MM.1S (cell line): ENCODE measurements at regions not wholly inside any gene's neighbourhood (a gene's known extent, or its start where the extent isn't known, plus 50 kb on each side); places are given as distances from the start of the nearest gene placed in this dataset.

ENCODE experiments used
- EZH2 ChIP-seq: fragments of 300-600 bp; sonication (generic); optimal IDR thresholded peaks from 2 replicates; pipeline ENCODE3; 2017; ENCODE audit warnings: low read depth, mild to moderate bottlenecking, antibody characterized with exemption, low read length, mixed read lengths
- EZH2phosphoT487 ChIP-seq: fragments of 300-600 bp; sonication (generic); IDR thresholded peaks from 2 replicates; pipeline ENCODE4 v1.6.1; 2018; ENCODE audit warnings: antibody characterized with exemption, low read length
- TF ChIP-seq, protein P1 (sequence below): fragments of 300-600 bp; sonication (generic); IDR thresholded peaks from 2 replicates; pipeline ENCODE4 v1.5.1; 2016; ENCODE audit warnings: antibody characterized with exemption, low read length, mixed read lengths

DNA sequence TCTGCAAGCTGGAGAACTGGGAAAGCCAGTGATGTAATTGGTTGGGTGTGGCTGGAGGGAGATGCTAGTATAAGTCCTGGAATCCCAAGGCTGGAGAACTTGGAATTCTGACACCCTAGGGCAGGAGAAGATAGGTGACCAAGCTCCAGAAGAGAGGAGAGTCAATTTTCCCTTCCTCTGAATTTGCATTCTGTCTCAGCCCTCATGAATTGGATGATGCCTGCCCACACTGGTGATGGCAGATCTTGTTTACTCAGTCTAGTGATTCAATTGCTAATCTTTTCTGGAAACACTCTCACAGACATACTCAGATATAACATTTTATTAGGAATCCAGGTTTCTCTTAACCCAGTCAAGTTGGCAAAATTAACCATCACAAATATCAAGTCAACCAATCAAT, 287.2 kb downstream of the RDH14 start:
- TF ChIP-seq EZH2 (no peak), EZH2phosphoT487 (no peak)
- TF ChIP-seq, protein P1, sequence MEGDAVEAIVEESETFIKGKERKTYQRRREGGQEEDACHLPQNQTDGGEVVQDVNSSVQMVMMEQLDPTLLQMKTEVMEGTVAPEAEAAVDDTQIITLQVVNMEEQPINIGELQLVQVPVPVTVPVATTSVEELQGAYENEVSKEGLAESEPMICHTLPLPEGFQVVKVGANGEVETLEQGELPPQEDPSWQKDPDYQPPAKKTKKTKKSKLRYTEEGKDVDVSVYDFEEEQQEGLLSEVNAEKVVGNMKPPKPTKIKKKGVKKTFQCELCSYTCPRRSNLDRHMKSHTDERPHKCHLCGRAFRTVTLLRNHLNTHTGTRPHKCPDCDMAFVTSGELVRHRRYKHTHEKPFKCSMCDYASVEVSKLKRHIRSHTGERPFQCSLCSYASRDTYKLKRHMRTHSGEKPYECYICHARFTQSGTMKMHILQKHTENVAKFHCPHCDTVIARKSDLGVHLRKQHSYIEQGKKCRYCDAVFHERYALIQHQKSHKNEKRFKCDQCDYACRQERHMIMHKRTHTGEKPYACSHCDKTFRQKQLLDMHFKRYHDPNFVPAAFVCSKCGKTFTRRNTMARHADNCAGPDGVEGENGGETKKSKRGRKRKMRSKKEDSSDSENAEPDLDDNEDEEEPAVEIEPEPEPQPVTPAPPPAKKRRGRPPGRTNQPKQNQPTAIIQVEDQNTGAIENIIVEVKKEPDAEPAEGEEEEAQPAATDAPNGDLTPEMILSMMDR: no peak
